ENCODE measurements at regions not wholly inside any gene's neighbourhood (a gene's known extent, or its start where the extent isn't known, plus 50 kb on each side); places are given as distances from the start of the nearest gene placed in this dataset.
"Not testable (repeated sequence)": the region's sequence is repeated elsewhere in the genome, so short reads cannot be mapped to it uniquely, and the experiment has no call there.

- no peak for DNase-seq
These were observed 319.9 kb downstream of the TSN start for GRCh38 chr2:122075381-122075780.

GRCh38 chr2:122077114-122077513 is 321.7 kb downstream of the TSN start:
- DNase-seq = no peak

- DNase-seq = no peak
These were observed 322.3 kb downstream of the TSN start for GRCh38 chr2:122077771-122078170.

- no peak for DNase-seq
These were observed 323.0 kb downstream of the TSN start for GRCh38 chr2:122078451-122078850.

- DNase-seq = no peak
These were observed 324.4 kb downstream of the TSN start for GRCh38 chr2:122079844-122080243.

GRCh38 chr2:122080316-122080715 is 324.9 kb downstream of the TSN start:
- DNase-seq = no peak

- DNase-seq = no peak
These were observed 325.4 kb downstream of the TSN start for GRCh38 chr2:122080871-122081270.

GRCh38 chr2:122081751-122082150 is 326.3 kb downstream of the TSN start:
- DNase-seq = no peak

- DNase-seq = no peak
These were observed 328.0 kb downstream of the TSN start for GRCh38 chr2:122083256-122084048.

- not testable (repeated sequence) for DNase-seq
These were observed 330.2 kb downstream of the TSN start for GRCh38 chr2:122085672-122086071.

GRCh38 chr2:122094557-122094956 is 339.1 kb downstream of the TSN start:
- DNase-seq = no peak

- DNase-seq = no peak
These were observed 341.3 kb downstream of the TSN start for GRCh38 chr2:122096761-122097160.

GRCh38 chr2:122098306-122098705 is 342.9 kb downstream of the TSN start:
- no peak for DNase-seq

GRCh38 chr2:122100346-122100745 is 344.9 kb downstream of the TSN start:
- no peak for DNase-seq

GRCh38 chr2:122100756-122101155 is 345.3 kb downstream of the TSN start:
- no peak for DNase-seq

GRCh38 chr2:122101319-122101718 is 345.9 kb downstream of the TSN start:
- DNase-seq = no peak

GRCh38 chr2:122105171-122105876 is 349.9 kb downstream of the TSN start:
- no peak for DNase-seq

- DNase-seq = no peak
These were observed 350.4 kb downstream of the TSN start for GRCh38 chr2:122105877-122106206.

- DNase-seq = no peak
These were observed 352.7 kb downstream of the TSN start for GRCh38 chr2:122108186-122108585.

- no peak for DNase-seq
These were observed 357.0 kb downstream of the TSN start for GRCh38 chr2:122112216-122113005.

- no peak for DNase-seq
These were observed 359.0 kb downstream of the TSN start for GRCh38 chr2:122114421-122114820.

GRCh38 chr2:122117371-122117770 is 361.9 kb downstream of the TSN start:
- no peak for DNase-seq

GRCh38 chr2:122129399-122129798 is 373.9 kb downstream of the TSN start:
- DNase-seq = no peak

Measured in AML-193 (cell line).